B cell (primary cell): ENCODE measurements at regions not wholly inside any gene's neighbourhood (a gene's known extent, or its start where the extent isn't known, plus 50 kb on each side); places are given as distances from the start of the nearest gene placed in this dataset.

ENCODE experiments used
- ATAC-seq: fragments of 200-7000 bp; cut with Tn5 transposase; one replicate; pipeline ENCODE4 v1.10.0; 2021; ENCODE audit warnings: low read depth, mild to moderate bottlenecking, moderate number of reproducible peaks, moderate library complexity
- CTCF ChIA-PET: fragments of 350-600 bp; sonication (Branson Sonifier 250); formaldehyde crosslinking; loops from one replicate; lab custom pipeline; 2021; ENCODE audit warnings: antibody characterized with exemption, inconsistent platforms; lab: Charles Lee
- POLR2A ChIA-PET: fragments of 350-600 bp; sonication (Branson Sonifier 250); formaldehyde crosslinking; loops from one replicate; lab custom pipeline; 2021; ENCODE audit warnings: antibody characterized with exemption; lab: Charles Lee
- DNase-seq: peaks from one replicate; pipeline ENCODE4 v3.0.0; 2013
- H2AFZ ChIP-seq: 2 replicates; pipeline ENCODE4 v1.6.1; 2012; ENCODE audit warnings: mild to moderate bottlenecking, low read depth, low read length; ENCODE audit not compliant: insufficient read depth, poor library complexity, severe bottlenecking
- H3K27ac ChIP-seq, 2 donors: 1 replicate in 1 of 2; 2 replicates in 1 of 2; pipeline ENCODE4 v1.5.1; 2012 to 2013; ENCODE audit warnings: low read length in 2 of 2, mild to moderate bottlenecking in 2 of 2, moderate library complexity in 1 of 2
- H3K27me3 ChIP-seq, 4 experiments: fragments of 200-600 bp in 1 of 4; sonication (generic) in 1 of 4; replicated peaks in 1 of 4; 1 replicate in 2 of 4; 2 replicates in 2 of 4; pipeline versions ENCODE4 v1.6.1 to v1.7.0; 2013 to 2016; ENCODE audit warnings: low read length in 3 of 4, mild to moderate bottlenecking in 2 of 4, mixed read lengths in 1 of 4, moderate library complexity in 1 of 4; ENCODE audit not compliant: insufficient read depth in 4 of 4, control insufficient read depth in 3 of 4; ENCODE audit errors: control extremely low read depth in 1 of 4
- H3K36me3 ChIP-seq, 2 experiments: replicated peaks in 1 of 2; 1 replicate in 1 of 2; 2 replicates in 1 of 2; pipeline versions ENCODE4 v1.6.1 to v1.7.1; 2013; ENCODE audit warnings: low read length in 1 of 2; ENCODE audit not compliant: insufficient read depth in 2 of 2, control insufficient read depth in 1 of 2; ENCODE audit errors: control extremely low read depth in 1 of 2, extremely low read depth in 1 of 2
- H3K4me1 ChIP-seq, 2 donors: fragments of 200-600 bp in 1 of 2; sonication (generic) in 1 of 2; 1 replicate in 1 of 2; 2 replicates in 1 of 2; pipeline versions ENCODE4 v1.5.1 to v1.6.1; 2013 to 2017; ENCODE audit warnings: low read length in 2 of 2; ENCODE audit not compliant: control insufficient read depth in 2 of 2, insufficient read depth in 2 of 2
- H3K4me2 ChIP-seq: replicated peaks from 2 replicates; pipeline ENCODE3; 2012; ENCODE audit warnings: mild to moderate bottlenecking, low read depth, low read length; ENCODE audit not compliant: poor library complexity, severe bottlenecking
- H3K4me3 ChIP-seq, 5 experiments: fragments of 200-600 bp in 1 of 5; sonication (generic) in 1 of 5; 1 replicate in 3 of 5; 2 replicates in 2 of 5; pipeline versions ENCODE4 v1.5.1 to v1.7.0; 2011 to 2016; ENCODE audit warnings: low read length in 4 of 5, mild to moderate bottlenecking in 4 of 5, low read depth in 2 of 5, control low read depth in 1 of 5, moderate library complexity in 1 of 5; ENCODE audit not compliant: insufficient read depth in 1 of 5; ENCODE audit errors: control extremely low read depth in 1 of 5, extremely low read depth in 1 of 5
- H3K79me2 ChIP-seq: fragments of 200-600 bp; sonication (generic); one replicate; pipeline ENCODE4 v1.6.0; 2016; ENCODE audit warnings: low read length; ENCODE audit not compliant: control insufficient read depth, insufficient read depth
- H3K9ac ChIP-seq: fragments of 200-600 bp; sonication (generic); 2 replicates; pipeline ENCODE4 v1.6.1; 2017; ENCODE audit warnings: mild to moderate bottlenecking, low read length, moderate library complexity
- H3K9me3 ChIP-seq, 3 donors: one replicate each; pipeline versions ENCODE4 v1.6.1 to v1.7.1; 2013; ENCODE audit warnings: low read length in 2 of 3; ENCODE audit not compliant: control insufficient read depth in 2 of 3, insufficient read depth in 1 of 3; ENCODE audit errors: control extremely low read depth in 1 of 3
- H4K20me1 ChIP-seq: 2 replicates; pipeline ENCODE4 v1.6.0; 2012; ENCODE audit warnings: mild to moderate bottlenecking, low read length; ENCODE audit not compliant: insufficient read depth, control insufficient read depth, poor library complexity, severe bottlenecking
- H3K27ac Mint-ChIP-seq: one replicate; pipeline ENCODE4 v1.8.0; 2021; ENCODE audit warnings: mixed read lengths
- H3K27me3 Mint-ChIP-seq: one replicate; pipeline ENCODE4 v1.8.0; 2021; ENCODE audit warnings: mixed read lengths
- H3K4me1 Mint-ChIP-seq: one replicate; pipeline ENCODE4 v1.8.0; 2021; ENCODE audit warnings: mixed read lengths
- H3K4me3 Mint-ChIP-seq: one replicate; pipeline ENCODE4 v1.8.0; 2021; ENCODE audit warnings: mixed read lengths
- H3K9me3 Mint-ChIP-seq: one replicate; pipeline ENCODE4 v1.8.0; 2022; ENCODE audit warnings: mixed read lengths; ENCODE audit not compliant: insufficient read depth
- EZH2 ChIP-seq: IDR thresholded peaks from 2 replicates; pipeline ENCODE4 v1.6.1; 2012; ENCODE audit warnings: borderline replicate concordance, low read depth, mild to moderate bottlenecking, moderate library complexity, low read length; ENCODE audit not compliant: insufficient read depth, poor library complexity, severe bottlenecking
- WGBS: methylation state at CpG from one replicate; pipeline ENCODE4 v1.1.5; 2013; ENCODE audit warnings: missing lambda C conversion rate; ENCODE audit not compliant: insufficient coverage; 5-methylcytosine and 5-hydroxymethylcytosine counted together
- intact Hi-C: fragments of 100-400 bp; cut with micrococcal nuclease; formaldehyde crosslinking; loops from one replicate; pipeline ENCODE4 v1.10.0; 2022
- TF ChIP-seq, protein P1 (sequence below): fragments of 200-600 bp; IDR thresholded peaks from one replicate; pipeline ENCODE4 v1.8.0; 2022; ENCODE audit warnings: antibody characterized with exemption, mild to moderate bottlenecking

DNA sequence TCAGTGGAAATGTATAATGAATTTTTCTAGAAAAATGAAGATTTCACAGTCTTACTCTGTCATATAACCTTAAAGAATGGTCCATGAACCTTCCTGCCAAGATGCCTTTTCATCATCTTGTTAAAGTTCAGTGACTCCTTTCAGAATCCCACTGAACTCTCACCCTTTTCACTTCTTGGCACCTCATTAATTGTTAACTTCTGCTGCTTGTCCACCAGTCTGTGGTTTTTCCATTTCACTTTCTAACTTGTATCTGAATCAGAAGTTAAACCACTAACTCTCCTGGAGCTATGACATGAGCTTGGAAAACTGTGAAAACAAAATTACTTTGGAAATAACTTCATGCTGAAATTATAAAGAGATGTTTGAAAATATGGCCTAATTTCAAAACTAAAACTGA lies 281.2 kb upstream of the ALCAM start:
- intact Hi-C loops = no loop called here
- CTCF ChIA-PET = no interaction called here
- no peak overlapping the region for H2AFZ ChIP-seq
- no peak for TF ChIP-seq EZH2
- TF ChIP-seq, protein P1, sequence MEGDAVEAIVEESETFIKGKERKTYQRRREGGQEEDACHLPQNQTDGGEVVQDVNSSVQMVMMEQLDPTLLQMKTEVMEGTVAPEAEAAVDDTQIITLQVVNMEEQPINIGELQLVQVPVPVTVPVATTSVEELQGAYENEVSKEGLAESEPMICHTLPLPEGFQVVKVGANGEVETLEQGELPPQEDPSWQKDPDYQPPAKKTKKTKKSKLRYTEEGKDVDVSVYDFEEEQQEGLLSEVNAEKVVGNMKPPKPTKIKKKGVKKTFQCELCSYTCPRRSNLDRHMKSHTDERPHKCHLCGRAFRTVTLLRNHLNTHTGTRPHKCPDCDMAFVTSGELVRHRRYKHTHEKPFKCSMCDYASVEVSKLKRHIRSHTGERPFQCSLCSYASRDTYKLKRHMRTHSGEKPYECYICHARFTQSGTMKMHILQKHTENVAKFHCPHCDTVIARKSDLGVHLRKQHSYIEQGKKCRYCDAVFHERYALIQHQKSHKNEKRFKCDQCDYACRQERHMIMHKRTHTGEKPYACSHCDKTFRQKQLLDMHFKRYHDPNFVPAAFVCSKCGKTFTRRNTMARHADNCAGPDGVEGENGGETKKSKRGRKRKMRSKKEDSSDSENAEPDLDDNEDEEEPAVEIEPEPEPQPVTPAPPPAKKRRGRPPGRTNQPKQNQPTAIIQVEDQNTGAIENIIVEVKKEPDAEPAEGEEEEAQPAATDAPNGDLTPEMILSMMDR = no peak
- Mint-ChIP-seq H3K9me3 (no peaks in the 10 kb centered on the region), H3K4me3 (no peak overlapping the region), H3K4me1 (no peaks in the 10 kb centered on the region), H3K27ac (no peak overlapping the region), H3K27me3 (peaks cover 4% of the 10 kb centered on the region)
- H3K4me1 ChIP-seq = no peaks in the 10 kb centered on the region
- no peaks in the 10 kb centered on the region for H4K20me1 ChIP-seq
- ATAC-seq = no peak
- H3K4me2 ChIP-seq = no peak overlapping the region
- no peaks in the 10 kb centered on the region for H3K27me3 ChIP-seq
- no peak for DNase-seq
- no peaks in the 10 kb centered on the region for H3K79me2 ChIP-seq
- POLR2A ChIA-PET = no interaction called here
- no peak overlapping the region for H3K27ac ChIP-seq
- no peak overlapping the region for H3K9ac ChIP-seq
- no peak overlapping the region for H3K4me3 ChIP-seq
- H3K36me3 ChIP-seq = no peaks in the 10 kb centered on the region
- no peaks in the 10 kb centered on the region for H3K9me3 ChIP-seq

DNA sequence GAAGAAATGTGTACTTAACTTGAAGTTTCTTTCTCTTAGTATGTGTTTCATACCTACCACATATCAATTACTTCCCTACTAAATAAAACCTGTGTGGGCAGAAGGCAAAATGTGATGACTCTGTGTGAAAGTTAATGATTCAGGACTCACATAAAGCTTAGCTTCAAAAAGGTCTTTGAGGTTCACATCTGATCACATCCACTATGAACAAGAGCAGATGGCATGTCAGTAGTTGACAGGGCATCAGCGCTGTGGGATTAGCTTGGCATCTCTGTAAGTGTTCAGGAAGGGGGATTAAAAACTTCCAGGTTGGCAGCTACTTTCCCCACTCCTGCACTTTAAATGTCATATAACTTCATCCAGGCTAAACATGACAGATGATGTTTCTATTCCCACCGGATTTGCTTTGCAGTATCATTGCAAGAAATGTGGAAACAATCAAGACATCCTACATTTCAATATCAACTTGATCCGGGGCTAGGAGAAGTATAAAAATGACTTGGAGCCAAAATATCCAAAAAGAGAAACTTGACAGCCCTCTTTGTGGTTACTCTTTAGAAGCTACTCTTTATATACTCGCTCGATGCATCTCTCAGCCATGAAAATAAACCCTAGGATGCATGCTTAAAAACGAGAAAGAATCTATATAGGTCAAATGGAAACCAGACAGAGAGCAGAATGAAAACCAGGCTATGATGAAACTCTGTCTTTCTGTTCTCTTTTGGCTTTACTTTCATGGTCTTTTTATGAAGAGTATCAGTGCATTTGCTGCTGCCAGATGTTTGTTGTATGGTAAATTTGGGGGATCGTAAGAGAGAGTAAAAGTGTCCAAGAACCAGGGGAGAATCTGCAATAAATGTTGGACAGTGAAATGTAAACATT lies 273.1 kb upstream of the ALCAM start:
- H3K9ac ChIP-seq = no peak overlapping the region
- no peak overlapping the region for H3K4me2 ChIP-seq

More for the DNA sequence above, 273.1 kb upstream of the ALCAM start:
- WGBS = 85% methylated on average over 2 of the region's 7 CpGs
- Histone ChIP-seq H3K4me1 (no peaks in the 10 kb centered on the region), H3K79me2 (no peaks in the 10 kb centered on the region), H4K20me1 (no peaks in the 10 kb centered on the region), H3K27me3 (no peaks in the 10 kb centered on the region), H2AFZ (no peak overlapping the region), H3K4me3 (no peak overlapping the region), H3K9me3 (no peaks in the 10 kb centered on the region), H3K36me3 (no peaks in the 10 kb centered on the region), H3K27ac (no peak overlapping the region)
- ChIA-PET POLR2A (no interaction called here), CTCF (no interaction called here)
- H3K4me1 Mint-ChIP-seq = no peaks in the 10 kb centered on the region
- TF ChIP-seq, protein P1 = no peak
- no peak for TF ChIP-seq EZH2
- H3K27me3 Mint-ChIP-seq = no peaks in the 10 kb centered on the region
- H3K27ac Mint-ChIP-seq = no peak overlapping the region
- no peak for DNase-seq
- intact Hi-C loops = no loop called here
- no peak for ATAC-seq
- H3K4me3 Mint-ChIP-seq = no peak overlapping the region
- peaks cover 3% of the 10 kb centered on the region for H3K9me3 Mint-ChIP-seq
